SK-N-SH (cell line): ENCODE measurements at regions not wholly inside any gene's neighbourhood (a gene's known extent, or its start where the extent isn't known, plus 50 kb on each side); places are given as distances from the start of the nearest gene placed in this dataset.

Experiments
- CTCF ChIP-seq: fragments of 200-600 bp; sonication (generic); IDR thresholded peaks from 2 replicates; pipeline ENCODE4 v1.6.1; 2017; ENCODE audit warnings: antibody characterized with exemption, mild to moderate bottlenecking, moderate library complexity
- EZH2phosphoT487 ChIP-seq: fragments of 200-600 bp; sonication (generic); IDR thresholded peaks from 2 replicates; pipeline ENCODE4 v1.6.1; 2017; ENCODE audit warnings: low read depth, mixed run types, mild to moderate bottlenecking, antibody characterized with exemption, moderate library complexity, borderline replicate concordance
- FOXM1 ChIP-seq: IDR thresholded peaks from 2 replicates; pipeline ENCODE4 v1.4.0; 2012; ENCODE audit warnings: low read depth, mild to moderate bottlenecking

GRCh38 chr5:174511714-174512253, 212.6 kb upstream of the MSX2 start:
- no peak for TF ChIP-seq CTCF
- no peak for TF ChIP-seq EZH2phosphoT487
- TF ChIP-seq FOXM1, result no peak
